ENCODE measurements at regions not wholly inside any gene's neighbourhood (a gene's known extent, or its start where the extent isn't known, plus 50 kb on each side); places are given as distances from the start of the nearest gene placed in this dataset.

DNA sequence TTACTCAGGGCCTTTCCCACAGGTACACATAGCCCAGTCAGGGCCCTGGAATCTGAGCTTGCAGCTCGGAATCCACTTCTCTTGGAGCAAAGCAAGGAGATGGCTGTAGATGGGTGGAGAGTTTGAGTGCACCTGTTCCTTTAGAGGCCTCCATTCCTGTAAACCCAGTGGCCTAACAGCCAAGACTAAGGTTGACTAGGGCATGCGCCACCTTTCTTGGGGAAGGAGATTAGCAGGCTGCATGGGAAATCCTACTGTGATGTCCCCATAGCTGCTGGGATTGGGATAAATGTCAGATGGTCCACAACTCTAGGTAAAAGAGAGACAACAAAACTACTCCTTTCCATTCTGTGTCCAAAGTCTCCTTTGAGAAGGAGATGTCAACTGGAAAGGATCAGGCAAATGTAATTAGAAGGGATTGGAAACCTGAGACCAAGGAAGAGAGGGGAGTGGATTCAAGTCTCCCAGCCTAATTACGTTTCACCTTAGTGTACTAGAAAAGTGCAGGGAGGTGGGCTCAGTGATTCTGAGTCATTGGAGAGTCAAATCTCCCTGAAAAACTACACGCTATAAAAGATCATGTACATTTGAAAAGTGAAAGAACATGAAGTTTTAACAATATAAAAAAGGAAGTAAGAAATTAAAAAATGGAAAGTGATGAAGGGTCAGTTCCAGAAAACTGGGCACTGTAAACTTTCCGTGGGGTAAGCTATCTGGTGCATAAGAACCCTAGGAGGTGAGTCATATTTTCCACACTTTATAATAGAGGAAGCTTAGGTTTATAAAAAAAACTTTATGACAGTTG, 104.2 kb downstream of the SEC61B start:
- DNase-seq (ENCODE audit: low read depth in 3 of 3, low spot score in 2 of 3), result no peak

DNA sequence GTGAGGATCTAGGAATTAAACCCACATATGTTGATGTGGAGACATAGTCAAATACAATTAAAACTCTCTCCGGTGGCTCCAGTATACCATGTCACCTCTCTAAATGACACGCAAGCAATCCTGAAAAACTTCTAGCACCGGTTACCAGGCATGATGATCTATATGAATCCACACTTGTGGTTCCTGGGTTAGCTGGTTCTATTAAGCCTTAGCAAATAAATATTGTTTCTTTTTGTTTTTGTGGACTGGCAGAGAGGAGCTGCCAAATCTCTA, 104.8 kb downstream of the SEC61B start:
- no peak for DNase-seq (ENCODE audit: low read depth in 3 of 3, low spot score in 2 of 3)

DNA sequence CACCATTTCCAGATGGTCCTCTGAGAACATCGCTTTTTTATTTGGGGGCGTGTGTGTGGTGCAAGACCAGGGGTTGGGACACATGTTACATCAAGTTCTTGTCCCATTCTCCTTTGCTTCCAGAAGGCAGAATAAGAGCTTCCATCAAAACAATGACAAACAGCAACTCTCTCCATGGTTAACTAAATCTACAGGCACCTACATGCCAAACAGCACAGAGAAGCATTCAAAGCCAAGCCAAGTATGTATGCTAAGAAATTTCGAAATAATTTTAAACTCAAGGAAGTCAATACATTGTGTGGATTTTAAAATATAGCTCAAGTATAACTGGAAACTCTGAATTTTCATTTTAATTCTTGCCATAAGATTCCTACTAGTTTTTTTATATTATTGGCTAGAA, 105.6 kb downstream of the SEC61B start:
- DNase-seq (ENCODE audit: low read depth in 3 of 3, low spot score in 2 of 3), result no peak

DNA sequence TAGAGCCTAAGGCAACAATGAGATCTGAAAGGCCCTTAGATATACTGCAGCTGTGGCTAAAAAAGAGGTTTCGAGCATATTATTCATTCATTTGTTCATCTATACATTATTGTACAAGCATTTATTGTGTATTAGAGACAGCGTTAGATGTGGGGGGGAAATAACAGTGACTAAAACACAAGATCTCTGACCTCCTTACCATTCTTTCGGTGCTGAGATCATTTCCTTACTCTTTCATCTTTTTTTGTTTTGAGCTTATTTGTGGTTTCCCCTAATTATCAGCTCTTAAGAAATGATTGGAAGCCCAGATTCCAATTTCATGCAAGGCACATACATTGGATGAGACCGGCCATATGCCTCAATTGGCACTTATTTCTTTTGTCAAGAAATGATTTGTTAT, 113.2 kb downstream of the SEC61B start:
- no peak for DNase-seq (ENCODE audit: low read depth in 3 of 3, low spot score in 2 of 3)

DNA sequence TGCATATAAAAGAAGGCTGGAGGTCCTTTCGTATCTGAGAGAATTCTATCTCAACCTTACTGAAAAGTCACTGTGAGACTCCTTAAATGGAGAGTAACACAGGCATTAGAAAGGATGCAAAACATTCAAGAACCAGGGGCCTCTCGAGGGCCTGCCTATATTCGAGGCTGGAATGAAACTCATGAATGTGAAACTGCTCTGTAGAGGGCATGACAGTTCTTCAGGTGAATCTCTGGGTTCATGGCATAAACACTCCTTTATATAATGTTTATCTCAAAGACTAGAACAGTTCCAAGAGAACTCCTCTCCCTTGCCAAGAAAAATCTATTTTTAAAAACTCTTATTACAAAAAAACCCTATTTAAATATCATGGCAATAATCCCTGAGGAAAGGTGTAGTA, 113.9 kb downstream of the SEC61B start:
- no peak for DNase-seq (ENCODE audit: low read depth in 3 of 3, low spot score in 2 of 3)

DNA sequence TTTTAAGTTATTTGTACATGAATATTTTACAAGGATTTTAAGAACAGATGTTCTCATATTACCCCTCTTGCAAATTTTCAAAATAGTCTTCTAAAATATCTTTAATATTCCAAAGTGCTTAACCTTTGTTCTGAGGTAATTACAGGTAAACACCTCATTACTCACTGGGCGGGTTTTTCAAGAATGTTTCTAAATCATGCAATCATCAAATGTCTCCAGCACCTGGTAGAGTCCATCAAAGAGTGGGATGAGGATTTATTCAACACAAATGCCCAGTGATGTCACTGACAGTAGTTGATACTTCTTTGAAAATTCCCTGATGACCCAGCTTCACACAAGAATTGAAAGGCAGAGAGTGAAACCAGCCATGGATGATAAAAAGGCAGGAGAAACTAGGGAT, 114.4 kb downstream of the SEC61B start:
- DNase-seq (ENCODE audit: low read depth in 3 of 3, low spot score in 2 of 3), result no peak

DNA sequence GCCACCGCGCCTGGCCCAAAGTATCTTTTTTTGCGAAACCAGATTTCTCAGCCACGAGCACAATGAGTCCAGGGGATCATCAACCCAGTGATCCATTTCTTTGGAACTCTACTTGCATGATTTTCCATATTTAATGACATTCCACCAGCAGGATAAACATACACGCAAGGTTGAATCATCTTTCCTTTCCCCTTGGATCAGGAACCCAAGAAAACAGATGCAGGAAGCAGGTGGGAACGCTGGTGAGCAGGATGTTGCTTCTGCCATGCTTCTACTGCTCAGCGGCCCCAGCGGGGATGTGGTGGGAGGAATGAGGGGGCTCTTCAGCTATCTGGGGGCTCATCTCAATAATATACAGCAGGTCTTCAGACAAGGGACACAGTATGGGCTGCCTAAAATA, 118.2 kb downstream of the SEC61B start:
- no peak for DNase-seq (ENCODE audit: low read depth in 3 of 3, low spot score in 2 of 3)

DNA sequence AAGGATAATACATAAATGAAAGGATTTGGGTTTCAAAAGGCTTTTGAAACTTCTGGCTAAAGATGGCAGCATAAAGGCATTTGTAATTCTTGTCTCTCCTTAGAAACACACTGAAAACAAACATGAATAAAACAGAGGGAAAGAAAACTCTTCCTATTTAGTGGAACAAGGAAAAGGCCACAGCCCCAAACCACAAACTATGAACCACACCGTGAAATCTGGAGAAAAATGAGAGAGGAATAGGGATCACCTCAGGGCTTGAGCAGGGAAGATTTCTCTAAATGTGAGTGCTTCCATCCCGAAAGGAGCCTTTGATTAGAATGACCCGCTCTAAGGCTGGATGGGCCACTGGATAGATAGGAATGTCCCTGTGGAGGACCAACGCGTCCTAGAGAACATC, 119.6 kb downstream of the SEC61B start:
- DNase-seq (ENCODE audit: low read depth in 3 of 3, low spot score in 2 of 3), result no peak

DNA sequence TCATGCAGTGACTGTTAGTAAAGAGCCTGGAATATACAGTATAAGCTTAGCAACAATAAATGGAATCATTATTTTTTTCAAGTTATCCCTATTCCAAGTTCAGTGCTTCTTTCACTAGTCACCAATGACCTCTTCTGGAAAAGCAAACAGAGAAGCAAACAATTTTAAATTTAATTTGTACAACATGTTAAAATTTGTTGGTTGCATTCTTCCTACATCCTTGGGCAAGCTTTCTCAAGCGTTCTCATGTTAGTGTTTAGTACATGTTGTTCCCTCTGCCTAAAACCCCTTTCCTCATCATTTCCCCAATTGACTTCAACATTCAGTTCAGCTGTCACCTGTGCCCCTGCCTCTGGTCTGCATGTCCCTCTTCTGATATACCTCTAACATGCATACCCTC, 123.4 kb downstream of the SEC61B start:
- no peak for DNase-seq (ENCODE audit: low read depth in 3 of 3, low spot score in 2 of 3)

DNA sequence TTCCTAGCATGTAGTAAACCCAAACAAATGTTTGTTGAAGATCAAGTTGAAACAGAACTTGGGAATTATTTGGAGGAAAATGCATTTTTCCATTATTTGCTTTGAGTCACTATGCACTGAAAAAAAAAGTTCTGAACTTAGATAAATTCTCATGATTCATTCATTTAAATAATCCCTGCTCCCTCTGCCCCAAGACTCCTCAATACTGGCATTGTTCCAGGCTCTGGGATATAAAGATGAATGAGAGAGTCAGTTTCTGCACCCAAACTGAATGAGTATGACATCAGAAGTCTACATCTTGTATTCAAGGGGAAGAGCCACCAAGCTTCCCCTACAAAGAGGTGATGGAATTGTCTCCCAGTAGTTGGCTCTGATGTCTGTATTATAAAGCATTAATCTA, 123.9 kb downstream of the SEC61B start:
- no peak for DNase-seq (ENCODE audit: low read depth in 3 of 3, low spot score in 2 of 3)

DNA sequence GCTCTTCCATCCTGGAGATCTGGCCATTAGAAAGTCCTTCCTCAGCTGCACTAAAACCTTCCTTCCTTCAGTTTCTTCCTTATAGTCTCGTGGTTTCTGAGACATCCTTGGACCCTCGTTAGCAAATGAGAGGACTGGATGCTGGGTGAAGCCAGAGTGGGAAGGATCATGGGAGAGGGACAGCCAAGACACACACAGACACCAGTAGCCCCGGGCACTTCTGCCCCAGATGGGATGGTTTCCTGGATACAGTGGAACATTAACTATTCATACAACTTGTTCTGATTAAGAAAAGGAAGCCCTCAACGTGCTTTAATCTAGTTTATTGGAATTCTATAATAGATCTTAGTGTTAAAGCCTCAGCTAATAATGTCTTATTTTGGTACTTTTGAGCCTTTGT, 125.5 kb downstream of the SEC61B start:
- no peak for DNase-seq (ENCODE audit: low read depth in 3 of 3, low spot score in 2 of 3)

DNA sequence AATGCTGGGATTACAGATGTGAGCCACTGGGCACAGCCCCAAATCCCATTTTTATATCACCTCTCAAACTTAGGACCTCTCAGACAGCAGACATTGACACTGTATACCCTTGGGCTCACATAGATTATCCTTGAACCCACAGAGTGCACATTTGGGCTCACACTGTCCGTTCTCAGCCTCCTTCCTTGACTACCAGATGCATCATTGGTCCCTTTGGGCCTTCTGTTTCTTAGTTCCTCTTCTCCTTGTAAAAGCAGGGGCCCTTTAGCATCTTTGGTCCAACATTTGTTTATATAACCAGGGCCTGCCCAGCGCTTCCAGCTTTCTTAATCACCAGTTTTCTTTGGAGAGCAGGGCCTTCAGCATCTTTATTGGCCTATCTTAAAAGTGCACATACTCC, 126.2 kb downstream of the SEC61B start:
- no peak for DNase-seq (ENCODE audit: low read depth in 3 of 3, low spot score in 2 of 3)

DNA sequence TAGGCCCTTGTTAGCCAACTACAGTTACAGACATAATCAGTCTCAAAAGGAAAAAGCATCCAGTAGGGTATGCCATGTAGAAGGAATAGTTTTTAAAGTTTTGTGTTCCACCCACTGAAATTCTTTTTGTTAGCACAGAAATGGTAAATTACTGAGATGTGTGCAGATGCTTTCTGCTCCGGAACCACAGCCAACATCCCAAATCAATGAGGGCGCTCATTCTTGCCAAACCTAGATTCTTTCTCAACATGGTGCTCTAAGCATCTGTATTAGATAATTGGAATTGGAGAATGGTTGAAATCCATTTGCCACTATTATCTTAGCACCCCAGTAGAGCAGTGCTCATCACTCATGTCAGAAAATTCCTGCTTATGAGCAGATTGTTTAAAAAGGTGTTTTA, 127.8 kb downstream of the SEC61B start:
- DNase-seq (ENCODE audit: low read depth in 3 of 3, low spot score in 2 of 3), result no peak

DNA sequence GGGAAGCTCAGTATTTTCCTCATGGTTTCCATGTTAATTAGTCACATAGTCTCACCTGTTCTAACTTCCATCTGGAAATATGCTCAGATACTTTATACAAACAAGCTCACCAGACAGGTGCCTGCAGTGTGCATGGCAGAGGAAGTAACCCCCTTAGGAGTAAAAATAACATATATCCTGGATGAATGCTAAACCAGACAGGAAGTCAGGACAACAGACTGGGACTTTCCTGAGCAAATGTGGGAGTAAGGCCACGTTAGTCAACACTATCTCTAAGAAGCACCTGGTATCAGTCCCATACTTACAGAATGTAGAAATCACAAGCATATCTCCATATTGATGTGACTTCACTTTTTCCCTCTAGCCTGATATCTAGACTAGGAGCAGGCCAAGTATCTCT, 128.4 kb downstream of the SEC61B start:
- no peak for DNase-seq (ENCODE audit: low read depth in 3 of 3, low spot score in 2 of 3)

DNA sequence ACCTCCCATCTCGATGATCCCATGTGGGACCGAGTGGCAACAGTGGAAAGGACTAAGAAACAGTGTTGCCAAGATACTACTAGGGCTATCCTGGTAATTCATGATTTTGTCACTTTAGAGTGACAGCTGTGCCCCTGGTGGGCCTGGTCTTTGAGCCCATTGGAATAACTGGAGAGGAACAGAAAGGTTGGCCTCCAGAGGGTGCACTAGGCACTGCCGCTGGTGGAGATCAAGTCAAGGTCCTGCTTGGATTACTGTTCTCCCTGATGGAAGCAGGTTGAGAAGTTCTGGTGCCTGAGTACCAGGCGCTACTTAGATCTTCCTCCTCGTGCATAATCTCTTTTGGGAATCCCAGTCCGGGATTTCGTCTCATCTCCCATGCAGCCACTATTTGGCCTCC, 129.6 kb downstream of the SEC61B start:
- DNase-seq (ENCODE audit: low read depth in 3 of 3, low spot score in 2 of 3), result no peak

DNA sequence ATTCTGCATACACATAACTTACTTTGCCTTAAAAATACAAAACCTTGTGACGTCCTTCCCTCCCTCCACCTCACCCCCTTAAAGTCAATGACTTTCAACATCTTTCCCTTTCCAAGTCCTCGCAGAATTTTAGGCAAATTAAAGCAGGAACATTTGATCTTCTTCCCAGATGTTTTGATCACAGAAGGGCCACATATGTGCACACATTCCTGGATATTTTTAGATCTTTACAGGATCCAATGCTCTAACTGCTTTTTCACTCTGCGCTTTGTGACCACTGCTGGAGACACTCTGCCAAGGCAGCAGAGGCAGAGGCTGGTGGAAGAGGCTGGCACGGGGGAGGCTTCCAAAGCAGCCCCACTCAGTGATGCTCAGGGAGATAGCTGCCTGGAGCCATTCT, 130.7 kb downstream of the SEC61B start:
- DNase-seq (ENCODE audit: low read depth in 3 of 3, low spot score in 2 of 3), result no peak

DNA sequence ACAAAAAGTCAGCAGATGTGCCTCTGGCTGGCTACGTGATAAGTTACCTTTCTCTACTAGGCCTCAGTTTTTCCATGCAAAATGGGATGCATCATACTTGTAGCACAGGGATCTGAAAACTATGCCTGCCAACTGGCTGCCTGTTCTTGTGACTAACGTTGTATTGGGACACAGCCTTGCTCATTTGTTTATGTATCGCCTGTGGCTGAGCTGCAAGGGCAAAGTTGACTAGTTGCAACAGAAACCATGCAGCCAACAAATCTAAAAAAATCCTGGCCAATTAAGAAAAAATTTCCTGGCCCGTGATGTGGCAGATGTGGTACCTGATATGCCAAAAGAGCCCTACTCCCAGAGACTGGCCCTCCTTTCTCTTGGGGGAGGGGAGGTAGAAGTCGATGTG, 131.3 kb downstream of the SEC61B start:
- DNase-seq (ENCODE audit: low read depth in 3 of 3, low spot score in 2 of 3), result no peak

DNA sequence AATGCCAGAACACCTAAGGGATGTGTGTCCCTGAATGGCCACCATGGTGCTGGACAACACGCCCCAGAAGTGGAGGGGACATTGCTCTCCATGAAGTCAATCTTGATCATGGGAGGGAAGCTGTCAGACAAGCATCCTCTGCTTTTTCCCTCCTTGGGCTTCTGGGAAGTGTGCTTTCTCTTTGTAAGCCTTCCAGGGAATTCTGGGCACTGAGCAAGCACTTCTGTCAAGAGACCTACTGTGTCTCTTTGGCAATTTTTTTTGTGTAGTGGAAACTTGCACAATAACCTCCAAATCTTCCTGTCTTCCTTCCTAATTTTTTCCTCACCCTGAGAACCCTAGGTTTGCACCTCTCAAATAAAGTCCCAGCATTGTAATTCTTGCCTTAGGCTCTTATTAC, 132.0 kb downstream of the SEC61B start:
- no peak for DNase-seq (ENCODE audit: low read depth in 3 of 3, low spot score in 2 of 3)

DNA sequence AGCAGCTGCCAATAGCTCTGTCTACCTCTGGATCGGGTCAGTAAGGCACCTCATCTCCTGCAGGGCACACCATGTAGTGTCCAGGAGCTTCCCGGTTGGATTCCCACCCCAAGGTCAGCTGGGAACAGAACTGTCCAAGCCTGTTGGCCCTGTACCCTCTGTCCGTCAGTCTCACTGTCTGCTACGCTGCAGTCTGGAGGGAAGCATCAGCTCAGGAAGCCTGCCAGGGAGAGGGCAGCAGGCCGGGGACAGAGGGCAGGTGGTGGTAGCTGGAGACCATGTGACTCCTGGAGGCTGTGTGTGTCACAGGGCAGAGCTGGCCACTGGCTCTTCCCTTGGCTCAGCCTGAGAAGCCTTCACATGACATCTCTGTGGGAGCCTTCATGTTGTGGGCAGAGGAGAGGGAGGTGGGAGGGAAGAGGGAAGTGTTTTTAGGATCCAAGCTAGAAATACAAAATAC, 134.5 kb downstream of the SEC61B start:
- DNase-seq (ENCODE audit: low read depth in 3 of 3, low spot score in 2 of 3), result no peak

DNA sequence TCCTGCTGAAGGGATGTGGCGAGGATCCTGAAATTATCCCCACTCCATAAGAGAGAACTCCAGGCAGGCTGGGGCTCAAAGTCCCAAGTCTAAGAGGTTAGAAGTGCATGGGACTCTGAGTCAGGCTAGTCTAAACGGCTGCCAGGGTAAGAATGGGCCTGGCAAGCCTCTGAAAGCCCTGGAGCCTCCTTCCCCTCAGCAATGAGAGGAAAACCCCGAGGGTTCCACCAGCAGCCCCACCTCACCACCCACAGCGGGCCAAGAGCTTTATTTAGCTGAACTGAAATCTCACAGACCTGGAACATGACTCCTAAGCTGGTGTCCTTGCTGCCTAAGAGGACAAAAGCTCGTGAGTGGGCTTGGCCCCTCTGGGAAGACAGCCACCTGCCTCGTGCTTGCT, 135.5 kb downstream of the SEC61B start:
- DNase-seq (ENCODE audit: low read depth in 3 of 3, low spot score in 2 of 3), result no peak

DNA sequence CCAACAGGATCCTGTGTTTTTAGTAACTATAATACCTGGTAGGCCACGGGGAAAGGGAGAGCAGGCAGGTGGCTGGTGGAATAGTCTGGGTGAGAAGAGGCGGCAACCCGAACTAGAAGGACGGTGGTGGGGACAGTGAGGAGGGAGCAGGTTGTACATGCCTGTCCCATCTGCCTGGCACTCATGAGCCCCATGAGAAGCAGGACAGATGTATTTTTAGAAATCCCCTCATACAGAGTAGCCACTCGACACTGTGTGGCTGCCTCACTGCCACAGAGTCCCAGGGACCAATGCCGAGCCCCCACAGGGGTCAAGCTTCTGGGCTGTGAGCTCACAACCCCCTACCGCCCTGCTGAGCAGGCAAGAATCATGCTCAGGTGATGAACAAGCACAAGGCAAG, 136.6 kb downstream of the SEC61B start:
- DNase-seq (ENCODE audit: low read depth in 3 of 3, low spot score in 2 of 3), result no peak

DNA sequence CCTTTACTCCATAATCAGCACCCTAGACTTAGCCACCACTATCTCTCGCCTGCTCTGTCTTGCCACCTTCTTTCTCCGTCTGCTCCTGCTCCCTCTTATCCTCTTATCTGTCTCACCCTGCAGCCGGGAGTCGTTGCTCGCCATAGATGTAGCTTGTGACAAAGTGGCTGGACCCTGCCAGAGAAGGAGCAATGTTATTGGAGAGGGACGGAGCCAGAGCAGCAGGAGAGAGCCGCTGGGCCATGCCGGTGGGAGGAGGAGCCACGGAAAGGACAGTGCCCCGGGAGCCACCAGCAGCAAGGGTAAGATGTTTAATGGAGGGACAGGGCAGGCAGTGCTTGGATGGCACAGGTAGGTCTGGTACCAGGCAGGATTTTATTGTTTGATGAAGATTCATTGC, 137.3 kb downstream of the SEC61B start:
- no peak for DNase-seq (ENCODE audit: low read depth in 3 of 3, low spot score in 2 of 3)

DNA sequence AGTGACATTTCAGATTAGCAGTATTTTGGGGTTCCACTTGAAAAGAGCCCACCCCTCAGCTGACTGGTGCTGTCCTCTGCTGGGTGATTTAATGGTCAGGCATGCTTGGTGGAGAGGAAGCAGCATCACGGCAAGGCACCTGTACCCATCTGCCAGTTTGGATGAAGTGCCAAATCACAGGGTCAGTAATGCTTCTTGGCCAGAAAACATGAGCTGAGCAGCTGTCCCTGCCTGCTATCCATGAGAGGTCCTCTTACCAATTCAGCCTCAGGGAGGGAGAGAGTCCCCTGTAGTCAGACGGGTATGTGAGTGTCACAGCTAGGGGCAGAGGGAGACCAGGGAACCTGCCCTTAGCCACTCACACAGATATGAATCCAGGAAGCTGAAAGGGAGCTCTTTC, 137.9 kb downstream of the SEC61B start:
- DNase-seq (ENCODE audit: low read depth in 3 of 3, low spot score in 2 of 3), result no peak

Measured in right renal cortex interstitium (tissue), 3 donors.